ENCODE measurements at regions not wholly inside any gene's neighbourhood (a gene's known extent, or its start where the extent isn't known, plus 50 kb on each side); places are given as distances from the start of the nearest gene placed in this dataset.

DNA sequence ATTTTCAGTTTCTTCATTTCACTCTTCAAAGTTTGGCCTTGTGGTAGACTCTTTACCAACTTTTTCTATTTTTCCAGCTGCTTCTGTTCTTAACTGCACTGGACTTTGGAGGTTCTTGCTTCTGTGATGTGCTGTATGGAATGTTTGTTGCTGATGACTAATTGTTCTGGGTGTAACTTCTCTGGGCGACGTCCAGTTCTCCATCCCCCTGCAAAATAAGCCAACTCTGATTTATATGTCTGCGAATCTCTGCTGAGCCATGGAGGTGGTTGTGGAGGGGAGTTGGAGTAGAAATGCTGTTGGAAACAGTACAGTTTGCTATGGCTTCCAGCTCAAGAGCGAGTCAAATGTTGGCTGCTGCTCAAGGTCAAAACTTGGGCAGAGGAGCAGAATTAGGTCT lies 113.9 kb upstream of the DYRK2 start:
- no peak for DNase-seq (ENCODE audit: low read depth, low spot score)
- Histone ChIP-seq H3K9ac (ENCODE audit: insufficient read length) (no peak overlapping the region), H3K27ac (no peak overlapping the region), H3K9me3 (ENCODE audit: low read depth, low read length) (no peaks in the 10 kb centered on the region), H3K36me3 (ENCODE audit: insufficient read depth, low read length) (no peaks in the 10 kb centered on the region), H3K4me3 (no peak overlapping the region)
- TF ChIP-seq FOXP2 (optimal IDR thresholded peaks at IDR 0.05; ENCODE audit: control extremely low read depth, extremely low read length, insufficient read depth) (no peak), POLR2AphosphoS5 (IDR thresholded peaks at IDR 0.05; ENCODE audit: borderline replicate concordance, low read depth, low read length) (no peak), EZH2 (IDR thresholded peaks at IDR 0.05) (no peak)

- H3K36me3 ChIP-seq (ENCODE audit: insufficient read depth, low read length), result no peaks in the 10 kb centered on the region
- no peak overlapping the region for H3K9ac ChIP-seq (ENCODE audit: insufficient read length)
- no peak for DNase-seq (ENCODE audit: low read depth, low spot score)
- H3K27ac ChIP-seq, result no peak overlapping the region
- H3K4me3 ChIP-seq, result no peak overlapping the region
- no peaks in the 10 kb centered on the region for H3K9me3 ChIP-seq (ENCODE audit: low read depth, low read length)
- TF ChIP-seq FOXP2 (optimal IDR thresholded peaks at IDR 0.05; ENCODE audit: control extremely low read depth, extremely low read length, insufficient read depth) (no peak), EZH2 (IDR thresholded peaks at IDR 0.05) (no peak)
These were observed 113.4 kb upstream of the DYRK2 start for GRCh38 chr12:67535176-67535575.

- TF ChIP-seq POLR2AphosphoS5 (IDR thresholded peaks at IDR 0.05; ENCODE audit: borderline replicate concordance, low read depth, low read length) (no peak), FOXP2 (optimal IDR thresholded peaks at IDR 0.05; ENCODE audit: control extremely low read depth, extremely low read length, insufficient read depth) (no peak), EZH2 (IDR thresholded peaks at IDR 0.05) (no peak)
These were observed 112.6 kb upstream of the DYRK2 start for GRCh38 chr12:67535971-67536370.

DNA sequence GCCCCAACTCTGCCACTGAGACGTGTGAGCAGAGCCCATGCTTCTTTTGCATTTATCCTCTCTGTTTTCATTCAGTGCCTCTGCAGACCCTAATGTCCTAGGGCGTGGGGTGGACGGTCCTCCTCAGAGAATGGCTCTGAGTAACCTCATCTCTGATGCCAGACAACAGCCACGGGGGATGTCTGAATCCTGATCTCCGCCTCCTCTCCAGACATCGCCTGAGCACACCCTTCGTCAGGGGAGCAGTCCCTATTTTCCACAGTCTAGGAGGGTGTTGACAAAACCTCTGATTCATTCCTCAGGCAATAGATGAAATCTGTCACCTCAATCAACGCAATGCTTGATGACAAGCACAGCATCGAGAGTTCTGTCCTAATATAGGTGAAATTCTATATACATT lies 109.2 kb upstream of the DYRK2 start:
- Histone ChIP-seq H3K9ac (ENCODE audit: insufficient read length) (no peak overlapping the region), H3K4me3 (no peak overlapping the region), H3K36me3 (ENCODE audit: insufficient read depth, low read length) (no peaks in the 10 kb centered on the region), H3K27ac (no peak overlapping the region), H3K9me3 (ENCODE audit: low read depth, low read length) (no peaks in the 10 kb centered on the region)
- DNase-seq (ENCODE audit: low read depth, low spot score), result no peak
- no peak for TF ChIP-seq POLR2AphosphoS5 (IDR thresholded peaks at IDR 0.05; ENCODE audit: borderline replicate concordance, low read depth, low read length)
- no peak for TF ChIP-seq FOXP2 (optimal IDR thresholded peaks at IDR 0.05; ENCODE audit: control extremely low read depth, extremely low read length, insufficient read depth)
- no peak for TF ChIP-seq EZH2 (IDR thresholded peaks at IDR 0.05)

More at GRCh38 chr12:67535971-67536370, 112.6 kb upstream of the DYRK2 start:
- DNase-seq (ENCODE audit: low read depth, low spot score), result no peak
- Histone ChIP-seq H3K36me3 (ENCODE audit: insufficient read depth, low read length) (no peaks in the 10 kb centered on the region), H3K27ac (no peak overlapping the region), H3K4me3 (no peak overlapping the region), H3K9ac (ENCODE audit: insufficient read length) (no peak overlapping the region), H3K9me3 (ENCODE audit: low read depth, low read length) (no peaks in the 10 kb centered on the region)

GRCh38 chr12:67539946-67540345 lies 108.6 kb upstream of the DYRK2 start:
- no peak overlapping the region for H3K4me3 ChIP-seq
- H3K9me3 ChIP-seq (ENCODE audit: low read depth, low read length), result no peaks in the 10 kb centered on the region
- H3K27ac ChIP-seq, result no peak overlapping the region
- no peaks in the 10 kb centered on the region for H3K36me3 ChIP-seq (ENCODE audit: insufficient read depth, low read length)
- TF ChIP-seq POLR2AphosphoS5 (IDR thresholded peaks at IDR 0.05; ENCODE audit: borderline replicate concordance, low read depth, low read length) (no peak), FOXP2 (optimal IDR thresholded peaks at IDR 0.05; ENCODE audit: control extremely low read depth, extremely low read length, insufficient read depth) (no peak), EZH2 (IDR thresholded peaks at IDR 0.05) (no peak)
- no peak for DNase-seq (ENCODE audit: low read depth, low spot score)
- H3K9ac ChIP-seq (ENCODE audit: insufficient read length), result no peak overlapping the region

DNA sequence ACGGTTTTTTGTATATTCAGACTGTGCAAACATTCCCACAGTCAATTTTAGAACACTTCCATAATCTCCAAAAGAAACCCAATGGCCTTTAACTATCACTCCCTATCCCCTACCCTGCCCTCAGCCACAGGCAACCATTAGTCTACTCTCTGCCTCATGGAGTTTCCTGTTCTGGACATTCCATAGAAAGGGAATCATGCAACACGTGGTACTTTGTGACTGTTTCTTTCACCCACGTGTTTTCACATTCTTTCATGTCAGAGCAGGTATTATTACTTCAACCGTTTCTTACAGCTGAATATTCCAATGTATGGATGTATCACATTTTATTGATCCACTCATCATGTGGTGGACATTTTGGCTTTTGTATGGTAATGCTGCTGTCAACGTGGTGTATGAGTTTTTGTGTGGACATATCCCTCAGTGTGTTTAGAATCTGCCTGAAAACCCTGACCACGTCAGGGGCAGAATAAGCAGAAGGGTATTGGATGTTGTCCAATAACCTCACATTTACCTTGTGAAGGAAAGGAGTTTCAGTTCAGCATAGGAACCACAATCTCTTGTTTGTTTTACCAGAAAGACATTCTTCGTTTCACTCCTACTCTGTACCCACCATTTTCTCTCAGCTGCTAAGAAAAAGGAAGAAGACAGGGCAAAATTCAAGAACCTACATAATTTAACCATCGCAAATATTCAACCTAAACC lies 107.5 kb upstream of the DYRK2 start:
- no peaks in the 10 kb centered on the region for H3K9me3 ChIP-seq (ENCODE audit: low read depth, low read length)
- no peaks in the 10 kb centered on the region for H3K36me3 ChIP-seq (ENCODE audit: insufficient read depth, low read length)
- no peak for DNase-seq (ENCODE audit: low read depth, low spot score)
- TF ChIP-seq POLR2AphosphoS5 (IDR thresholded peaks at IDR 0.05; ENCODE audit: borderline replicate concordance, low read depth, low read length), result no peak
- no peak for TF ChIP-seq EZH2 (IDR thresholded peaks at IDR 0.05)
- no peak for TF ChIP-seq FOXP2 (optimal IDR thresholded peaks at IDR 0.05; ENCODE audit: control extremely low read depth, extremely low read length, insufficient read depth)
- H3K4me3 ChIP-seq, result no peak overlapping the region
- no peak overlapping the region for H3K9ac ChIP-seq (ENCODE audit: insufficient read length)
- no peak overlapping the region for H3K27ac ChIP-seq

GRCh38 chr12:67541625-67541991 lies 106.9 kb upstream of the DYRK2 start:
- H3K36me3 ChIP-seq (ENCODE audit: insufficient read depth, low read length), result no peaks in the 10 kb centered on the region
- no peak overlapping the region for H3K27ac ChIP-seq
- no peak for DNase-seq (ENCODE audit: low read depth, low spot score)
- no peaks in the 10 kb centered on the region for H3K9me3 ChIP-seq (ENCODE audit: low read depth, low read length)
- no peak overlapping the region for H3K9ac ChIP-seq (ENCODE audit: insufficient read length)
- no peak overlapping the region for H3K4me3 ChIP-seq
- TF ChIP-seq POLR2AphosphoS5 (IDR thresholded peaks at IDR 0.05; ENCODE audit: borderline replicate concordance, low read depth, low read length) (no peak), EZH2 (IDR thresholded peaks at IDR 0.05) (no peak), FOXP2 (optimal IDR thresholded peaks at IDR 0.05; ENCODE audit: control extremely low read depth, extremely low read length, insufficient read depth) (no peak)

DNA sequence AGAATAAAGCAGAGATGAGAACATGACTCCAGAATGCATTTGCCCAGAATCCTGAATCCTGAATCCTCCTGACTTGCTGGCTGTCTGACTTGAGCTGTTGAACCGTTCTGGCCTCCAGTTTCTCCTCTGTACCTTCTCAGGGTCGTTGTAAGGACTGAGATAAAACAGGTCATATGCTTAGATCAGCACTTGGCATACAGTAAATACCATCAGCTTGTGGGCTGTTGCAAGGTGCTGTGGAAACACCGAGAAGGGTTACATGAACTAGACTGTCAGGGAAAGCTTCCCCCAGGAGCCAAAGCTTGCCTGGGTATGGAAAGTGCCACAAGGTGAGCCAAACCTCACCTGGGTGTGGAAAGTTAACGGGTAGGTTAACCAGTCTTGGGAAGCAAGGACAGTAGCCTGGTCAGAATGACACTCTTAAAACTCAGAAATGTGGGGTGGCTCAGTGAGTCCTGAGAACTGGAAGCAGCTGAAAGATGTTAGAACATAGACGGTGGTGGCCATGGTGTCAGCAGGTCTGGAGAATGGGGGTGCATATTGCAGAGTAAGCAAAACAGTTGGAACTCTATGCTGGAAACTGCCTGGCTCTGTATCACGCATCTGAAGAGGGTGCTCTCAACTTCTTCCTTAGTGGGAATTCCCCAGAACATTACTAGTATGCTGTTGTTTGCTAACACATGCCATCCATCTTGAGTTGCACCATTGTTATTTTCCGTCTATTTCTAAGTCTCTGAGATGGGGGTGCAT lies 105.3 kb upstream of the DYRK2 start:
- Histone ChIP-seq H3K36me3 (ENCODE audit: insufficient read depth, low read length) (no peaks in the 10 kb centered on the region), H3K27ac (no peak overlapping the region), H3K9ac (ENCODE audit: insufficient read length) (no peak overlapping the region), H3K9me3 (ENCODE audit: low read depth, low read length) (no peaks in the 10 kb centered on the region), H3K4me3 (no peak overlapping the region)
- DNase-seq (ENCODE audit: low read depth, low spot score), result no peak
- TF ChIP-seq FOXP2 (optimal IDR thresholded peaks at IDR 0.05; ENCODE audit: control extremely low read depth, extremely low read length, insufficient read depth), result no peak
- no peak for TF ChIP-seq POLR2AphosphoS5 (IDR thresholded peaks at IDR 0.05; ENCODE audit: borderline replicate concordance, low read depth, low read length)
- TF ChIP-seq EZH2 (IDR thresholded peaks at IDR 0.05), result no peak

Data from SK-N-MC (cell line).